ENCODE measurements at regions not wholly inside any gene's neighbourhood (a gene's known extent, or its start where the extent isn't known, plus 50 kb on each side); places are given as distances from the start of the nearest gene placed in this dataset.

GRCh38 chr11:38402063-38402462 lies 1804.0 kb upstream of the RAG2 start:
- no peak for TF ChIP-seq BRCA1 (IDR thresholded peaks at IDR 0.05; ENCODE audit: low read depth, low read length)
- no peak for TF ChIP-seq EP300 (IDR thresholded peaks at IDR 0.05; ENCODE audit: borderline replicate concordance in 1 of 2, control insufficient read depth in 1 of 2, low read depth in 2 of 2, low read length in 2 of 2)
- no peak for TF ChIP-seq CTCF (IDR thresholded peaks at IDR 0.05 in 2 of 3, conservative IDR thresholded peaks at IDR 0.05 in 1 of 3; ENCODE audit: control insufficient read depth in 2 of 3, extremely low read depth in 1 of 3, insufficient read depth in 1 of 3, low read depth in 3 of 3, low read length in 3 of 3)
- TF ChIP-seq POLR2AphosphoS5 (IDR thresholded peaks at IDR 0.05; ENCODE audit: low read length) = no peak
- no peak for TF ChIP-seq FOS (IDR thresholded peaks at IDR 0.05; ENCODE audit: borderline replicate concordance, extremely low read depth, insufficient read length)
- TF ChIP-seq TAF1 (IDR thresholded peaks at IDR 0.05; ENCODE audit: borderline replicate concordance, low read depth, low read length) = no peak
- TF ChIP-seq USF2 (IDR thresholded peaks at IDR 0.05; ENCODE audit: borderline replicate concordance, low read depth, low read length) = no peak
- no peak for TF ChIP-seq HDAC2 (IDR thresholded peaks at IDR 0.05)
- TF ChIP-seq EZH2 (IDR thresholded peaks at IDR 0.05; ENCODE audit: borderline replicate concordance, control insufficient read depth, low read depth, low read length) = no peak
- no peak for TF ChIP-seq CHD4 (IDR thresholded peaks at IDR 0.05)
- TF ChIP-seq ELK1 (IDR thresholded peaks at IDR 0.05; ENCODE audit: low read depth, low read length) = no peak
- TF ChIP-seq ZZZ3 (IDR thresholded peaks at IDR 0.05; ENCODE audit: control insufficient read depth, insufficient read length, low read depth) = no peak
- no peak for TF ChIP-seq BCL3 (IDR thresholded peaks at IDR 0.05; ENCODE audit: borderline replicate concordance, insufficient read depth, low read depth, low read length, poor library complexity, severe bottlenecking)

Measured in GM12878 (cell line).